HG03457 (cell line): ENCODE measurements at regions not wholly inside any gene's neighbourhood (a gene's known extent, or its start where the extent isn't known, plus 50 kb on each side); places are given as distances from the start of the nearest gene placed in this dataset.
"Not testable (repeated sequence)": the region's sequence is repeated elsewhere in the genome, so short reads cannot be mapped to it uniquely, and the experiment has no call there.

ENCODE experiments used
- ATAC-seq: cut with Tn5 transposase; IDR thresholded peaks from one replicate; pipeline ENCODE4 v1.9.1; 2021; ENCODE audit warnings: moderate number of reproducible peaks; ENCODE audit not compliant: unreplicated experiment

GRCh38 chr21:22703521-22703920 is 1705.3 kb downstream of the NCAM2 start:
- no peak for ATAC-seq

GRCh38 chr21:22710721-22711120 is 1712.5 kb downstream of the NCAM2 start:
- ATAC-seq = no peak

GRCh38 chr21:22711636-22712035 is 1713.4 kb downstream of the NCAM2 start:
- no peak for ATAC-seq

GRCh38 chr21:22725436-22725835 is 1727.2 kb downstream of the NCAM2 start:
- no peak for ATAC-seq

- no peak for ATAC-seq
Observed at GRCh38 chr21:22728091-22728490, 1729.9 kb downstream of the NCAM2 start.

- ATAC-seq = no peak
Observed at GRCh38 chr21:22743085-22743484, 1744.9 kb downstream of the NCAM2 start.

GRCh38 chr21:22754746-22755145 is 1756.5 kb downstream of the NCAM2 start:
- no peak for ATAC-seq

- no peak for ATAC-seq
Observed at GRCh38 chr21:22758478-22758877, 1760.3 kb downstream of the NCAM2 start.

- no peak for ATAC-seq
Observed at GRCh38 chr21:22762463-22762862, 1764.3 kb downstream of the NCAM2 start.

GRCh38 chr21:22763442-22763841 is 1765.2 kb downstream of the NCAM2 start:
- no peak for ATAC-seq

- ATAC-seq = no peak
Observed at GRCh38 chr21:22764222-22764621, 1766.0 kb downstream of the NCAM2 start.

- ATAC-seq = no peak
Observed at GRCh38 chr21:22791376-22791775, 1793.2 kb downstream of the NCAM2 start.

GRCh38 chr21:22791986-22792560 is 1793.9 kb downstream of the NCAM2 start:
- no peak for ATAC-seq

GRCh38 chr21:22795091-22795490 is 1796.9 kb downstream of the NCAM2 start:
- no peak for ATAC-seq

GRCh38 chr21:22795644-22796043 is 1797.4 kb downstream of the NCAM2 start:
- ATAC-seq = no peak

- no peak for ATAC-seq
Observed at GRCh38 chr21:22796147-22796546, 1797.9 kb downstream of the NCAM2 start.

- no peak for ATAC-seq
Observed at GRCh38 chr21:22804151-22804550, 1805.9 kb downstream of the NCAM2 start.

- no peak for ATAC-seq
Observed at GRCh38 chr21:22806278-22806677, 1808.1 kb downstream of the NCAM2 start.

GRCh38 chr21:22813201-22813600 is 1815.0 kb downstream of the NCAM2 start:
- no peak for ATAC-seq

- not testable (repeated sequence) for ATAC-seq
Observed at GRCh38 chr21:22818681-22819485, 1820.7 kb downstream of the NCAM2 start.

- ATAC-seq = no peak
Observed at GRCh38 chr21:22827422-22827821, 1829.2 kb downstream of the NCAM2 start.

GRCh38 chr21:22842875-22843274 is 1844.7 kb downstream of the NCAM2 start:
- ATAC-seq = no peak

- no peak for ATAC-seq
Observed at GRCh38 chr21:22855581-22855980, 1857.4 kb downstream of the NCAM2 start.
